ENCODE measurements at regions not wholly inside any gene's neighbourhood (a gene's known extent, or its start where the extent isn't known, plus 50 kb on each side); places are given as distances from the start of the nearest gene placed in this dataset.

- DNase-seq (ENCODE audit: low read depth) = no peak
Measured at GRCh38 chr7:114857605-114858004, 64.3 kb upstream of the MDFIC start.

- no peak for DNase-seq (ENCODE audit: low read depth)
Measured at GRCh38 chr7:114859477-114859876, 62.4 kb upstream of the MDFIC start.

GRCh38 chr7:114860206-114860605 lies 61.7 kb upstream of the MDFIC start:
- DNase-seq (ENCODE audit: low read depth) = no peak

- DNase-seq (ENCODE audit: low read depth) = no peak
Measured at GRCh38 chr7:114862406-114862805, 59.5 kb upstream of the MDFIC start.

- DNase-seq (ENCODE audit: low read depth) = no peak
Measured at GRCh38 chr7:114864278-114864677, 57.6 kb upstream of the MDFIC start.

GRCh38 chr7:114865564-114865963 lies 56.3 kb upstream of the MDFIC start:
- DNase-seq (ENCODE audit: low read depth) = peak; percentile 46

Measured in GM04504 (cell line).